GM19328 (cell line): ENCODE measurements at regions not wholly inside any gene's neighbourhood (a gene's known extent, or its start where the extent isn't known, plus 50 kb on each side); places are given as distances from the start of the nearest gene placed in this dataset.
"Not testable (repeated sequence)": the region's sequence is repeated elsewhere in the genome, so short reads cannot be mapped to it uniquely, and the experiment has no call there.

Experiments
- ATAC-seq: cut with Tn5 transposase; IDR thresholded peaks from one replicate; pipeline ENCODE4 v1.9.1; 2021; ENCODE audit warnings: mild to moderate bottlenecking, moderate library complexity; ENCODE audit not compliant: unreplicated experiment

GRCh38 chr13:54004026-54004699 is 975.5 kb downstream of the OLFM4 start:
- no peak for ATAC-seq

- no peak for ATAC-seq
These were observed 987.9 kb downstream of the OLFM4 start for GRCh38 chr13:54016542-54016941.

GRCh38 chr13:54018485-54018884 is 989.9 kb downstream of the OLFM4 start:
- ATAC-seq = no peak

- peak; percentile 99 for ATAC-seq
These were observed 1000.6 kb downstream of the OLFM4 start for GRCh38 chr13:54029226-54029625.

- peak; percentile 7 for ATAC-seq
These were observed 1001.1 kb downstream of the OLFM4 start for GRCh38 chr13:54029720-54030119.

GRCh38 chr13:54033323-54033861 is 1004.8 kb downstream of the OLFM4 start:
- ATAC-seq = no peak

- ATAC-seq = no peak
These were observed 1005.4 kb downstream of the OLFM4 start for GRCh38 chr13:54034047-54034446.

GRCh38 chr13:54057416-54057815 is 1028.8 kb downstream of the OLFM4 start:
- ATAC-seq = not testable (repeated sequence)

- not testable (repeated sequence) for ATAC-seq
These were observed 1041.3 kb downstream of the OLFM4 start for GRCh38 chr13:54069958-54070357.

GRCh38 chr13:54077569-54077968 is 1049.0 kb downstream of the OLFM4 start:
- ATAC-seq = no peak

GRCh38 chr13:54078271-54078870 is 1049.8 kb downstream of the OLFM4 start:
- ATAC-seq = no peak

GRCh38 chr13:54082309-54082708 is 1053.7 kb downstream of the OLFM4 start:
- not testable (repeated sequence) for ATAC-seq

GRCh38 chr13:54091884-54092283 is 1063.3 kb downstream of the OLFM4 start:
- no peak for ATAC-seq

- ATAC-seq = no peak
These were observed 1064.1 kb downstream of the OLFM4 start for GRCh38 chr13:54092686-54093085.

- no peak for ATAC-seq
These were observed 1082.0 kb downstream of the OLFM4 start for GRCh38 chr13:54110597-54110996.

GRCh38 chr13:54124700-54125099 is 1096.1 kb downstream of the OLFM4 start:
- ATAC-seq = no peak

GRCh38 chr13:54130931-54131330 is 1102.3 kb downstream of the OLFM4 start:
- not testable (repeated sequence) for ATAC-seq

GRCh38 chr13:54131433-54131832 is 1102.8 kb downstream of the OLFM4 start:
- ATAC-seq = not testable (repeated sequence)

- ATAC-seq = not testable (repeated sequence)
These were observed 1103.5 kb downstream of the OLFM4 start for GRCh38 chr13:54132127-54132526.

GRCh38 chr13:54132720-54133119 is 1104.1 kb downstream of the OLFM4 start:
- ATAC-seq = not testable (repeated sequence)

- no peak for ATAC-seq
These were observed 1105.1 kb downstream of the OLFM4 start for GRCh38 chr13:54133746-54134145.

- no peak for ATAC-seq
These were observed 1116.2 kb downstream of the OLFM4 start for GRCh38 chr13:54144828-54145227.
